ENCODE measurements at regions not wholly inside any gene's neighbourhood (a gene's known extent, or its start where the extent isn't known, plus 50 kb on each side); places are given as distances from the start of the nearest gene placed in this dataset.
A peak's percentile ranks its signal among the peaks of the same experiment; 100 is the strongest.

GRCh38 chr11:32323814-32324130 lies 111.6 kb downstream of the WT1 start:
- TF ChIP-seq, protein P1, sequence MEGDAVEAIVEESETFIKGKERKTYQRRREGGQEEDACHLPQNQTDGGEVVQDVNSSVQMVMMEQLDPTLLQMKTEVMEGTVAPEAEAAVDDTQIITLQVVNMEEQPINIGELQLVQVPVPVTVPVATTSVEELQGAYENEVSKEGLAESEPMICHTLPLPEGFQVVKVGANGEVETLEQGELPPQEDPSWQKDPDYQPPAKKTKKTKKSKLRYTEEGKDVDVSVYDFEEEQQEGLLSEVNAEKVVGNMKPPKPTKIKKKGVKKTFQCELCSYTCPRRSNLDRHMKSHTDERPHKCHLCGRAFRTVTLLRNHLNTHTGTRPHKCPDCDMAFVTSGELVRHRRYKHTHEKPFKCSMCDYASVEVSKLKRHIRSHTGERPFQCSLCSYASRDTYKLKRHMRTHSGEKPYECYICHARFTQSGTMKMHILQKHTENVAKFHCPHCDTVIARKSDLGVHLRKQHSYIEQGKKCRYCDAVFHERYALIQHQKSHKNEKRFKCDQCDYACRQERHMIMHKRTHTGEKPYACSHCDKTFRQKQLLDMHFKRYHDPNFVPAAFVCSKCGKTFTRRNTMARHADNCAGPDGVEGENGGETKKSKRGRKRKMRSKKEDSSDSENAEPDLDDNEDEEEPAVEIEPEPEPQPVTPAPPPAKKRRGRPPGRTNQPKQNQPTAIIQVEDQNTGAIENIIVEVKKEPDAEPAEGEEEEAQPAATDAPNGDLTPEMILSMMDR (conservative IDR thresholded peaks at IDR 0.05; ENCODE audit: low read depth, low read length) = peak; percentile 3; the same call in 1 of the 2 replicates
- Histone ChIP-seq H3K4me3 (IDR thresholded peaks at IDR 0.05; ENCODE audit: insufficient read depth, low read depth, low read length) (no peak overlapping the region), H3K4me2 (no peak overlapping the region), H3K9ac (no peak overlapping the region), H4K20me1 (ENCODE audit: insufficient read depth) (no peaks in the 10 kb centered on the region), H3K27ac (no peak overlapping the region), H3K27me3 (ENCODE audit: insufficient read depth, low read depth) (no peaks in the 10 kb centered on the region), H3K4me1 (ENCODE audit: low read depth, poor library complexity, severe bottlenecking) (no peaks in the 10 kb centered on the region), H3K79me2 (ENCODE audit: insufficient read depth, low read depth) (no peaks in the 10 kb centered on the region), H2AFZ (ENCODE audit: low read depth) (no peak overlapping the region), H3K36me3 (ENCODE audit: insufficient read depth) (no peaks in the 10 kb centered on the region)

GRCh38 chr11:32325187-32325586 lies 110.2 kb downstream of the WT1 start:
- Histone ChIP-seq H3K36me3 (ENCODE audit: insufficient read depth) (no peaks in the 10 kb centered on the region), H2AFZ (ENCODE audit: low read depth) (no peak overlapping the region), H3K9ac (no peak overlapping the region), H3K27ac (no peak overlapping the region), H3K27me3 (ENCODE audit: insufficient read depth, low read depth) (no peaks in the 10 kb centered on the region), H4K20me1 (ENCODE audit: insufficient read depth) (no peaks in the 10 kb centered on the region), H3K79me2 (ENCODE audit: insufficient read depth, low read depth) (no peaks in the 10 kb centered on the region), H3K4me2 (no peak overlapping the region), H3K4me3 (IDR thresholded peaks at IDR 0.05; ENCODE audit: insufficient read depth, low read depth, low read length) (no peak overlapping the region), H3K4me1 (ENCODE audit: low read depth, poor library complexity, severe bottlenecking) (no peaks in the 10 kb centered on the region)
- TF ChIP-seq, protein P1 (conservative IDR thresholded peaks at IDR 0.05; ENCODE audit: low read depth, low read length) = no peak

- no peaks in the 10 kb centered on the region for H3K27me3 ChIP-seq (ENCODE audit: insufficient read depth, low read depth)
- no peak overlapping the region for H2AFZ ChIP-seq (ENCODE audit: low read depth)
- no peaks in the 10 kb centered on the region for H4K20me1 ChIP-seq (ENCODE audit: insufficient read depth)
- no peak overlapping the region for H3K27ac ChIP-seq
- no peaks in the 10 kb centered on the region for H3K36me3 ChIP-seq (ENCODE audit: insufficient read depth)
- no peak overlapping the region for H3K4me2 ChIP-seq
- no peak overlapping the region for H3K9ac ChIP-seq
- no peaks in the 10 kb centered on the region for H3K79me2 ChIP-seq (ENCODE audit: insufficient read depth, low read depth)
- TF ChIP-seq, protein P1 (conservative IDR thresholded peaks at IDR 0.05; ENCODE audit: low read depth, low read length) = no peak
- no peak overlapping the region for H3K4me3 ChIP-seq (IDR thresholded peaks at IDR 0.05; ENCODE audit: insufficient read depth, low read depth, low read length)
- H3K4me1 ChIP-seq (ENCODE audit: low read depth, poor library complexity, severe bottlenecking) = no peaks in the 10 kb centered on the region
These were observed 109.6 kb downstream of the WT1 start for GRCh38 chr11:32325725-32326124.

GRCh38 chr11:32326522-32326921 lies 108.8 kb downstream of the WT1 start:
- Histone ChIP-seq H4K20me1 (ENCODE audit: insufficient read depth) (no peaks in the 10 kb centered on the region), H3K79me2 (ENCODE audit: insufficient read depth, low read depth) (no peaks in the 10 kb centered on the region), H3K4me1 (ENCODE audit: low read depth, poor library complexity, severe bottlenecking) (no peaks in the 10 kb centered on the region), H3K4me3 (IDR thresholded peaks at IDR 0.05; ENCODE audit: insufficient read depth, low read depth, low read length) (no peak overlapping the region), H3K4me2 (no peak overlapping the region), H3K9ac (no peak overlapping the region), H3K36me3 (ENCODE audit: insufficient read depth) (no peaks in the 10 kb centered on the region), H3K27me3 (ENCODE audit: insufficient read depth, low read depth) (no peaks in the 10 kb centered on the region), H2AFZ (ENCODE audit: low read depth) (no peak overlapping the region), H3K27ac (no peak overlapping the region)
- TF ChIP-seq, protein P1 (conservative IDR thresholded peaks at IDR 0.05; ENCODE audit: low read depth, low read length) = no peak

DNA sequence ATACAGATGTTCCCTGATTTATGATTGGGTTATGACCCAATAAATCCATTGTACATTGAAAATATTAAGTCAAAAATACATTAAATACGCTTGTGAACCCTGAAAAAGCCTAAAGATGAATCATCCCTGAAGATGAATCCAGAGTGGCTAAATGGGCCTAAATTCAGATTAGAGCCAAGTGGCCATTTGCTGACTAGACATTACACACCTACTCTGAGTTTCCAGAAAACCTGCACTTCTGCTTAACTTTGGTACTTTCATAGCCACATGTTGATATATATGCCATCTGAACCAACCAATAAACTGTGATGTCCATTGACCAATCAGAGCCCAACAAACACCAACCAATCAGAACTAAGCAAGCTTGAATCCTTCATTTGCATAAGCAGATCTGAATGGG lies 106.9 kb downstream of the WT1 start:
- H3K4me3 ChIP-seq (IDR thresholded peaks at IDR 0.05; ENCODE audit: insufficient read depth, low read depth, low read length) = no peak overlapping the region
- no peak overlapping the region for H2AFZ ChIP-seq (ENCODE audit: low read depth)
- no peaks in the 10 kb centered on the region for H3K27me3 ChIP-seq (ENCODE audit: insufficient read depth, low read depth)
- TF ChIP-seq, protein P1 (conservative IDR thresholded peaks at IDR 0.05; ENCODE audit: low read depth, low read length) = no peak
- H3K36me3 ChIP-seq (ENCODE audit: insufficient read depth) = no peaks in the 10 kb centered on the region
- H3K4me1 ChIP-seq (ENCODE audit: low read depth, poor library complexity, severe bottlenecking) = no peaks in the 10 kb centered on the region
- H3K79me2 ChIP-seq (ENCODE audit: insufficient read depth, low read depth) = no peaks in the 10 kb centered on the region
- H3K4me2 ChIP-seq = no peak overlapping the region
- H4K20me1 ChIP-seq (ENCODE audit: insufficient read depth) = no peaks in the 10 kb centered on the region
- no peak overlapping the region for H3K27ac ChIP-seq
- no peak overlapping the region for H3K9ac ChIP-seq
